Heart left ventricle (tissue), 16 donors: ENCODE measurements at regions not wholly inside any gene's neighbourhood (a gene's known extent, or its start where the extent isn't known, plus 50 kb on each side); places are given as distances from the start of the nearest gene placed in this dataset.

ENCODE experiments used
- ATAC-seq, 4 donors: fragments of 200-7000 bp; cut with Tn5 transposase; one replicate each; pipeline ENCODE4 v1.9.1; 2020 to 2022; ENCODE audit warnings: moderate library complexity in 4 of 4, mild to moderate bottlenecking in 3 of 4, moderate number of reproducible peaks in 1 of 4
- DNase-seq, 5 donors: peaks; one replicate each; pipeline ENCODE4 v3.0.0-alpha.2; 2020
- H3K27ac ChIP-seq, 12 donors: fragments of 200-600 bp; sonication (generic) in 4 of 12; one replicate each; pipeline versions ENCODE4 v1.5.0 to v1.8.0; 2016 to 2022; ENCODE audit warnings: mild to moderate bottlenecking in 2 of 12
- H3K27me3 ChIP-seq, 9 donors: fragments of 200-600 bp; sonication (generic) in 2 of 9; one replicate each; pipeline versions ENCODE4 v1.5.1 to v1.8.0; 2016 to 2022; ENCODE audit warnings: mild to moderate bottlenecking in 3 of 9
- H3K36me3 ChIP-seq, 9 donors: fragments of 200-600 bp; sonication (generic) in 2 of 9; one replicate each; pipeline versions ENCODE4 v1.5.0 to v1.8.0; 2018 to 2022; ENCODE audit warnings: mild to moderate bottlenecking in 2 of 9
- H3K4me1 ChIP-seq, 12 donors: fragments of 200-600 bp; sonication (generic) in 4 of 12; one replicate each; pipeline versions ENCODE4 v1.5.0 to v1.8.0; 2016 to 2022; ENCODE audit warnings: mild to moderate bottlenecking in 3 of 12
- H3K4me3 ChIP-seq, 12 donors: fragments of 200-600 bp; sonication (generic) in 4 of 12; one replicate each; pipeline versions ENCODE4 v1.5.0 to v1.8.0; 2017 to 2022; ENCODE audit warnings: mild to moderate bottlenecking in 9 of 12, moderate library complexity in 4 of 12
- H3K9me3 ChIP-seq, 12 donors: fragments of 200-600 bp; sonication (generic) in 4 of 12; one replicate each; pipeline versions ENCODE4 v1.5.0 to v1.8.0; 2016 to 2022; ENCODE audit warnings: mild to moderate bottlenecking in 1 of 12
- POLR2A ChIP-seq, 2 donors: fragments of 450-650 bp; IDR thresholded peaks; one replicate each; pipeline ENCODE4 v1.6.1; 2017; ENCODE audit warnings: antibody characterized with exemption in 2 of 2, mild to moderate bottlenecking in 2 of 2, moderate library complexity in 2 of 2
- WGBS, 4 donors: extraction: QIAGEN DNeasy Blood & Tissue Kit in 2 of 4; methylation state at CpG; one replicate each; pipeline versions ENCODE4 v1.1.5 to v1.1.7; 2013 to 2018; 5-methylcytosine and 5-hydroxymethylcytosine counted together
- intact Hi-C, 10 donors: fragments of 100-400 bp; cut with DNase I; formaldehyde crosslinking; loops; one replicate each; pipeline versions ENCODE4 v1.11.1 to v1.14.2; 2022
- TF ChIP-seq, protein P1 (sequence below), 12 donors: fragments of 200-600 bp; sonication (generic) in 4 of 12; IDR thresholded peaks; one replicate each; pipeline versions ENCODE4 v1.5.0 to v1.8.0; 2018 to 2022; ENCODE audit warnings: antibody characterized with exemption in 12 of 12, mild to moderate bottlenecking in 5 of 12
- donor health status: ischemic (EF 13 %, LVEDD 7.1; RV severe dilation, severe dysfunction).
- donor health status: healthy with polysubstance abuse.
- donor health status: DM: no; HTN: yes; CAD: no.
- donor health status: DM: no; HTN: no; CAD: no.
- donor health status: ischemic (EF 25% LVEDD 6.9; RV normal size, moderate dysfunction).
- donor health status: ischemic (EF 25% LVEDD 5.7; RV mildly dilated, moderate dysfunction).
- donor health status: healthy.
- donor health status: DM: yes; HTN: yes; CAD: no.
- donor health status: ischemic (EF 35%, LVEDD 5.7; RV mildly dilated, moderate dysfunction).
- donor health status: nonischemic (EF 11% LVEDD 7.7; RV severe dilation, severe dysfunction).
- donor health status: DM: yes; HTN: yes; CAD: no.
- donor health status: PGD.
- donor health status: ischemic (EF 29% LVEDD 5.4; RV normal size, mild dysfunction).
- donor health status: nonischemic (EF 23%, LVEDD 6.1; RV moderate dilation, normal function).

DNA sequence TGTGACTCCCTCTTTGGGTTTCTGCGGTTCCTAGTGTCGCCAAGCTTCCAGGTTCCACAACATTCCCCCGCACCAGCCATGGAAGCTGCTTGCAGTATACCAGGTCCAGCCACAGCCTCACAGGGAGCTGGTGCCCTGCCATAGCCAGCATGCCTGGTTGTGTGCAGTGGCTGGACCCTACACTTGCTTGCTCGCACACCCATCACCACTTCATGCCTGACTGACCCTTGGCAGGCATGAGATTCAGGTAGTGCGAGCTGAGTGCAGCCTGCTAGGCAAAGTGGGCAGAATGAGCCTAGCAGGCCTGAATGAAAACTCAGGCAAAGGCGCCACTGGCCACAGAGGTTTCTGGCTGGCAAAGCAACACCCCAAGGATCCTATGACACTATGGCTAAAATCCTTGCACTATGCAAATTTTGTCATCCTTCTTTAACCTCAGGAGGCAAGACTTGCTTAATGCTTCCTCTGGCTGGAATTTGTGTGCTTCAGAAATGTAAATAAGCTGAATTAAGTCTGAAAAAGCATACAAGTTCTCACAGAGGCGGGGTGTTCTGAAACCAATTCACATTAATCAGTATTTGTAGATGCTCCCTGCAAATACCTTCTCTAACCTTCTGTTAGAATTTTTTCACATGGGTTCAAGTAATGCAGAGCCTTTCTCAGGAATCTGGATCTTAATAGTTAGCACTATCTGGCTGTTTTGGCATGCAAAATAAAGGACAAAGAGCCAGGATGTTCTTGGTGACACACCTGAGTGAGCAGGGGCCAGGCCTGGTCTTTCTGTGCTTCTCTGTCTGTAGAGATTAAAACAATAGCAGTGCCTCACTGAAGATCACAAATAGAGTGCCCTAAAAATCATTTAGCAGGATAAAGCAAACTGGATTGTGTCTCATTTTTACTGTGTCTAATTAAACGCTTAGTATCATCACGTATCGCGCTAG, 256.9 kb downstream of the GPATCH2 start:
- no peaks in the 10 kb centered on the region for H3K36me3 ChIP-seq
- H3K27ac ChIP-seq: no peak overlapping the region
- H3K9me3 ChIP-seq: peaks cover 0 to 26% (median 0%) of the 10 kb centered on the region in 12 donors
- intact Hi-C loops: no loop called here
- no peaks in the 10 kb centered on the region for H3K4me1 ChIP-seq
- TF ChIP-seq POLR2A (IDR thresholded peaks at IDR 0.05): no peak
- TF ChIP-seq, protein P1, sequence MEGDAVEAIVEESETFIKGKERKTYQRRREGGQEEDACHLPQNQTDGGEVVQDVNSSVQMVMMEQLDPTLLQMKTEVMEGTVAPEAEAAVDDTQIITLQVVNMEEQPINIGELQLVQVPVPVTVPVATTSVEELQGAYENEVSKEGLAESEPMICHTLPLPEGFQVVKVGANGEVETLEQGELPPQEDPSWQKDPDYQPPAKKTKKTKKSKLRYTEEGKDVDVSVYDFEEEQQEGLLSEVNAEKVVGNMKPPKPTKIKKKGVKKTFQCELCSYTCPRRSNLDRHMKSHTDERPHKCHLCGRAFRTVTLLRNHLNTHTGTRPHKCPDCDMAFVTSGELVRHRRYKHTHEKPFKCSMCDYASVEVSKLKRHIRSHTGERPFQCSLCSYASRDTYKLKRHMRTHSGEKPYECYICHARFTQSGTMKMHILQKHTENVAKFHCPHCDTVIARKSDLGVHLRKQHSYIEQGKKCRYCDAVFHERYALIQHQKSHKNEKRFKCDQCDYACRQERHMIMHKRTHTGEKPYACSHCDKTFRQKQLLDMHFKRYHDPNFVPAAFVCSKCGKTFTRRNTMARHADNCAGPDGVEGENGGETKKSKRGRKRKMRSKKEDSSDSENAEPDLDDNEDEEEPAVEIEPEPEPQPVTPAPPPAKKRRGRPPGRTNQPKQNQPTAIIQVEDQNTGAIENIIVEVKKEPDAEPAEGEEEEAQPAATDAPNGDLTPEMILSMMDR (IDR thresholded peaks at IDR 0.05): no peak
- 84 to 95% (median 92%) methylated on average over 11 of the region's 11 CpGs for WGBS, 4 donors
- ATAC-seq (no peak), DNase-seq (no peak)
- H3K4me3 ChIP-seq: no peak overlapping the region
- no peaks in the 10 kb centered on the region for H3K27me3 ChIP-seq

DNA sequence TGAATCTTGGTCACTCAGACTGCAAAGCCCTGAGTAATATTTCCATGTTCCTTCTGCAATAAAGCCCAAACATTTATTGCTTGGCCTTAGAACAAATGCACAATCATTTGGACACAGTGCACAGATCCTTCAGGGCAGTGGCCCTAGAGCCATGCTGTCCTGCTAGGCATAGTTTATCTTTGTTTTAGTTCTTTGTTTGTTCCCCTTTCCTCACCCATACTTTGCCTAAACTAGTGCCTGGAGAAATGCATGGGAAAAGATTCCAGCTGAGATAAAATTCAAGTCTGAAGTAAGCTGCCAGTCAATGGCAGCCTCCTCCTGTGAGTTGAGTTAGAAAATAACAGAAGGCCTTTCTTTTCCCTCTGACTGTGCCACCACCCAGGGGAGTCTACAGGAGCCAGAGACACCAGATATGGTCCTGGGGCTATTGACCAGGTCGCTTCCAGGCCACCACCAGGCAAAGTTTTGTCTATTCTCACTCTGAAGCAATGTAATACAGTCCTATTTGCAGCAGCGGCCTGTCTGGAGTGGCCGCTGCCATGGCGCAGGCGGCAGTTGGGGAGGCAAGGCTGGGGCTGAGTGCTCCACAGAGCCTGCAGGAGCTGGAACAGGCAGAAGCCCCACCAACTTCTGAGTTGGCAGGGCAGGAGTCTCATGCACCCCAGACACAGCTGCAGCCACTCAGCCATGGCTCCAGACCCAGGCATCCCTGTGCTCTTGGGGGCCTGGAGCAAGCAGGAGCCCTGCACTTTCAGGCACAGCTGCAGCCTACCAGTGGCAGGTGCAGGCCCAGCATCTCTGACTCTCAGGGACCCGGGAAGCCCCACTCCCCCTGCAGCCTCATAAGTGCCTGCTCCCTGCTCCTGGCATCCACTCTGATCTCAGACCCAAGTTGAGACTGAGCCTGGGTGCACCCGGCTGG, 258.6 kb downstream of the GPATCH2 start:
- no peak for TF ChIP-seq POLR2A (IDR thresholded peaks at IDR 0.05)
- TF ChIP-seq, protein P1 (IDR thresholded peaks at IDR 0.05): no peak
- H3K27ac ChIP-seq: no peak overlapping the region
- peaks cover 0 to 12% (median 0%) of the 10 kb centered on the region in 12 donors for H3K9me3 ChIP-seq
- no peaks in the 10 kb centered on the region for H3K4me1 ChIP-seq
- no peak overlapping the region for H3K4me3 ChIP-seq
- ATAC-seq (no peak), DNase-seq (no peak)
- H3K27me3 ChIP-seq: no peaks in the 10 kb centered on the region
- 77 to 89% (median 87%) methylated on average over 3 to 7 of the region's 7 CpGs for WGBS, 4 donors
- intact Hi-C loops: no loop called here
- no peaks in the 10 kb centered on the region for H3K36me3 ChIP-seq

DNA sequence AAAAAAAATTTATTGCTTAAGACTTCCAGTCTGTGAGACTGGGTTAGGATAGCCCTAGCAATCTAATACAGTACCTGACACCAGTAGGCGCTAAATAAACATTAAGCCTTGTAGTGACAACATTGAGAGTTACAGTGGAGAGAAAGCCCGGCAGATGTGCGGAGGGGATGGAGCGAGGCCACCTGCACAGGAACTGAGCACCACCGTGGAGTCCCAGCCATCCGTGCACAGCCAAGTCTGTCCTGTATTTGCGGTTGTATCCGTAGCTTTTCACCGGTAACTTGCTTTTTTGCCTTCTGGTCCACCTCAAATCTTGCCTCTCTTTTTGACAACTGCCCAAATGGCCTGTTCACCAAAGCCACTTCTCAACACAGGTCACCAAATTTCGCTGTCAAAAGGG, 260.1 kb downstream of the GPATCH2 start:
- 85 to 94% (median 89%) methylated on average over 10 of the region's 10 CpGs for WGBS, 4 donors
- no peaks in the 10 kb centered on the region for H3K36me3 ChIP-seq
- H3K4me3 ChIP-seq: no peak overlapping the region
- ATAC-seq (no peak), DNase-seq (no peak)
- no peaks in the 10 kb centered on the region for H3K4me1 ChIP-seq
- H3K9me3 ChIP-seq: peaks cover 0 to 9% (median 0%) of the 10 kb centered on the region in 12 donors
- no peak overlapping the region for H3K27ac ChIP-seq
- no peaks in the 10 kb centered on the region for H3K27me3 ChIP-seq
- TF ChIP-seq POLR2A (IDR thresholded peaks at IDR 0.05): no peak
- TF ChIP-seq, protein P1 (IDR thresholded peaks at IDR 0.05): no peak
- intact Hi-C loops: no loop called here
